NCI-H2196 treated with DMSO at 0.1 percent for 48 hours (cell line): ENCODE measurements at regions not wholly inside any gene's neighbourhood (a gene's known extent, or its start where the extent isn't known, plus 50 kb on each side); places are given as distances from the start of the nearest gene placed in this dataset.

Experiments used
- DNase-seq: peaks from one replicate; lab custom pipeline; 2025; ENCODE audit not compliant: unreplicated experiment; lab: John Stamatoyannopoulos, UW

- no peak for DNase-seq
Observed at GRCh38 chr1:181383695-181384094, 99.6 kb upstream of the CACNA1E start.

- no peak for DNase-seq
Observed at GRCh38 chr1:181386340-181386739, 97.0 kb upstream of the CACNA1E start.

GRCh38 chr1:181386951-181387350, 96.4 kb upstream of the CACNA1E start:
- no peak for DNase-seq

GRCh38 chr1:181387702-181388101, 95.6 kb upstream of the CACNA1E start:
- DNase-seq = no peak

GRCh38 chr1:181390410-181391077, 92.8 kb upstream of the CACNA1E start:
- DNase-seq = no peak

GRCh38 chr1:181391301-181391900, 91.9 kb upstream of the CACNA1E start:
- DNase-seq = no peak

- no peak for DNase-seq
Observed at GRCh38 chr1:181392133-181392532, 91.2 kb upstream of the CACNA1E start.

- DNase-seq = no peak
Observed at GRCh38 chr1:181392613-181393220, 90.6 kb upstream of the CACNA1E start.

GRCh38 chr1:181394766-181395165, 88.6 kb upstream of the CACNA1E start:
- no peak for DNase-seq

- DNase-seq = no peak
Observed at GRCh38 chr1:181396171-181396670, 87.1 kb upstream of the CACNA1E start.

GRCh38 chr1:181396811-181397210, 86.5 kb upstream of the CACNA1E start:
- no peak for DNase-seq

GRCh38 chr1:181397845-181398244, 85.5 kb upstream of the CACNA1E start:
- DNase-seq = no peak

GRCh38 chr1:181398544-181398943, 84.8 kb upstream of the CACNA1E start:
- DNase-seq = no peak

- no peak for DNase-seq
Observed at GRCh38 chr1:181405584-181405983, 77.7 kb upstream of the CACNA1E start.

- no peak for DNase-seq
Observed at GRCh38 chr1:181406989-181407388, 76.3 kb upstream of the CACNA1E start.

GRCh38 chr1:181409981-181410380, 73.3 kb upstream of the CACNA1E start:
- no peak for DNase-seq

- DNase-seq = no peak
Observed at GRCh38 chr1:181412746-181413145, 70.6 kb upstream of the CACNA1E start.

GRCh38 chr1:181413195-181413815, 70.0 kb upstream of the CACNA1E start:
- no peak for DNase-seq

- DNase-seq = no peak
Observed at GRCh38 chr1:181413836-181414235, 69.5 kb upstream of the CACNA1E start.

GRCh38 chr1:181416268-181416860, 67.0 kb upstream of the CACNA1E start:
- no peak for DNase-seq

GRCh38 chr1:181417915-181418314, 65.4 kb upstream of the CACNA1E start:
- DNase-seq = no peak
